H1 (cell line): ENCODE measurements at regions not wholly inside any gene's neighbourhood (a gene's known extent, or its start where the extent isn't known, plus 50 kb on each side); places are given as distances from the start of the nearest gene placed in this dataset.

ENCODE experiments used
- CHD2 ChIP-seq: IDR thresholded peaks from 2 replicates; pipeline ENCODE4 v1.6.1; 2012; ENCODE audit warnings: low read length, improper control_type of control experiment
- EZH2 ChIP-seq: fragments of 200-600 bp; sonication (generic); IDR thresholded peaks from 2 replicates; pipeline ENCODE4 v1.7.1; 2012; ENCODE audit warnings: low read depth, mild to moderate bottlenecking, moderate library complexity, low read length, inconsistent platforms; ENCODE audit not compliant: severe bottlenecking
- POLR2A ChIP-seq, 2 experiments: IDR thresholded peaks; 1 replicate in 1 of 2; 2 replicates in 1 of 2; pipeline ENCODE4 v1.6.1; 2011; ENCODE audit warnings: low read depth in 2 of 2, low read length in 2 of 2, mild to moderate bottlenecking in 2 of 2; ENCODE audit errors: control extremely low read depth in 1 of 2
- SIRT6 ChIP-seq: IDR thresholded peaks from one replicate; pipeline ENCODE4 v1.7.1; 2012; ENCODE audit warnings: low read length, inconsistent platforms
- YY1 ChIP-seq: IDR thresholded peaks from 2 replicates; pipeline ENCODE4 v1.6.1; 2011; ENCODE audit warnings: low read depth, mild to moderate bottlenecking, low read length

DNA sequence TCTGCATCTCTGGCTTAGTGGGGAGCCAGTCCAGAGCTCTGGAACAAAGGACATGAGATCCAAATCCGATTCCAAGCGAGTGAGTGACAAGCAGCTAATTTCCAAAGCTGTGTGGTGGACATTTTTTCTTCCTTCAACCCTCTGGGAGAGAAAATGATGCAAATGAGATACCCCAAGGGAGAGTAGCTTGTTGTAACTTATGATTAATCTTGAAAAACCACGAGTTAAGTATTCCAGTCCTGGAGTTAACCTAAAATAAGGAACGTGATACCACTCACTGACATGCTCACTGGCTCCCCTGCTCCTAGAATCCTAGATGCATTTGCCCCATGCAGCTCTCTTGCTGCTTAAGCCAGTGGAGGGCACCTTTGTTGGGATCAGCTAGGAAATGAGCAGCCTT, 116.0 kb upstream of the HABP2 start (continued):
- TF ChIP-seq EZH2 (no peak), CHD2 (no peak), SIRT6 (no peak), POLR2A (IDR thresholded peaks at IDR 0.05; ENCODE audit: control extremely low read depth in 1 of 2, low read depth in 2 of 2, low read length in 2 of 2) (no peak), YY1 (no peak)
